SK-N-SH (cell line): ENCODE measurements at regions not wholly inside any gene's neighbourhood (a gene's known extent, or its start where the extent isn't known, plus 50 kb on each side); places are given as distances from the start of the nearest gene placed in this dataset.

Source experiments
- CTCF ChIA-PET: fragments of 300-600, 350-600 bp; formaldehyde crosslinking; extraction: SDS; loops from one replicate; lab custom pipeline; 2021; lab: Yijun Ruan, JAX
- POLR2A ChIA-PET: fragments of 350-600 bp; sonication (Branson Sonifier 250); formaldehyde crosslinking; extraction: SDS; loops from one replicate; lab custom pipeline; 2020; ENCODE audit warnings: antibody characterized with exemption, inconsistent platforms; lab: Yijun Ruan, JAX
- DNase-seq: peaks from one replicate; pipeline ENCODE4 v3.0.0; 2012
- H2AFZ ChIP-seq: fragments of 200-600 bp; sonication (generic); 2 replicates; pipeline ENCODE4 v1.8.1; 2016; ENCODE audit warnings: antibody characterized with exemption, mild to moderate bottlenecking, low read depth
- H3F3A ChIP-seq: fragments of 200-600 bp; sonication (generic); replicated peaks from 2 replicates; pipeline ENCODE3; 2016; ENCODE audit warnings: antibody characterized with exemption, mild to moderate bottlenecking; ENCODE audit not compliant: insufficient read depth
- H3K27ac ChIP-seq, 2 experiments: fragments of 200-500 bp in 1 of 2; fragments of 200-600 bp in 1 of 2; sonication (Bioruptor generic) in 1 of 2; sonication (generic), shearing (Covaris generic) in 1 of 2; 2 replicates each; pipeline versions ENCODE4 v1.5.1 to v1.6.1; 2014 to 2016; ENCODE audit warnings: low read depth in 2 of 2, inconsistent platforms in 1 of 2, low read length in 1 of 2, mild to moderate bottlenecking in 1 of 2, mixed read lengths in 1 of 2
- H3K27me3 ChIP-seq: fragments of 200-600 bp; sonication (generic), shearing (Covaris generic); 2 replicates; pipeline ENCODE4 v1.6.1; 2016; ENCODE audit warnings: mixed run types; ENCODE audit not compliant: insufficient read depth
- H3K36me3 ChIP-seq, 2 experiments: fragments of 200-500 bp in 1 of 2; fragments of 200-600 bp in 1 of 2; sonication (Bioruptor generic) in 1 of 2; sonication (generic) in 1 of 2; replicated peaks in 1 of 2; 2 replicates each; pipeline versions ENCODE3 to v1.5.1; 2014 to 2016; ENCODE audit warnings: low read length in 1 of 2, mild to moderate bottlenecking in 1 of 2; ENCODE audit not compliant: insufficient read depth in 2 of 2, control insufficient read depth in 1 of 2
- H3K4me1 ChIP-seq, 2 experiments: fragments of 200-500 bp in 1 of 2; fragments of 200-600 bp in 1 of 2; sonication (Bioruptor generic) in 1 of 2; sonication (generic), shearing (Covaris generic) in 1 of 2; 2 replicates each; pipeline versions ENCODE4 v1.5.1 to v1.6.1; 2014 to 2016; ENCODE audit warnings: low read depth in 1 of 2, low read length in 1 of 2, mixed run types in 1 of 2; ENCODE audit not compliant: insufficient read depth in 2 of 2, control insufficient read depth in 1 of 2
- H3K4me2 ChIP-seq: fragments of 200-600 bp; sonication (generic), shearing (Covaris generic); 2 replicates; pipeline ENCODE4 v1.6.1; 2017; ENCODE audit warnings: mixed run types
- H3K4me3 ChIP-seq, 2 experiments: fragments of 200-500 bp in 1 of 2; fragments of 200-600 bp in 1 of 2; sonication (Bioruptor generic) in 1 of 2; sonication (generic), shearing (Covaris generic) in 1 of 2; 2 replicates each; pipeline versions ENCODE4 v1.5.1 to v1.8.1; 2014 to 2016; ENCODE audit warnings: low read depth in 2 of 2, inconsistent platforms in 1 of 2, low read length in 1 of 2, mild to moderate bottlenecking in 1 of 2, mixed read lengths in 1 of 2, moderate library complexity in 1 of 2
- H3K79me2 ChIP-seq: fragments of 200-600 bp; sonication (generic); 2 replicates; pipeline ENCODE4 v1.8.1; 2017; ENCODE audit warnings: mild to moderate bottlenecking; ENCODE audit not compliant: insufficient read depth
- H3K9ac ChIP-seq: fragments of 200-600 bp; sonication (generic); 2 replicates; pipeline ENCODE4 v1.6.1; 2017; ENCODE audit warnings: mixed run types
- H3K9me2 ChIP-seq: fragments of 200-600 bp; sonication (generic); 2 replicates; pipeline ENCODE4 v1.6.1; 2017; ENCODE audit warnings: mixed run types
- H3K9me3 ChIP-seq: fragments of 200-600 bp; sonication (generic); 2 replicates; pipeline ENCODE4 v1.6.1; 2017; ENCODE audit warnings: mixed run types, mild to moderate bottlenecking, moderate library complexity
- H4K20me1 ChIP-seq: fragments of 200-600 bp; sonication (generic); 2 replicates; pipeline ENCODE4 v1.6.1; 2017; ENCODE audit warnings: mild to moderate bottlenecking, mixed run types; ENCODE audit not compliant: insufficient read depth
- FOSL2 ChIP-seq: IDR thresholded peaks from 2 replicates; pipeline ENCODE4 v1.4.0; 2012; ENCODE audit warnings: low read depth, mild to moderate bottlenecking, moderate library complexity, borderline replicate concordance
- FOXJ3 ChIP-seq: sonication (generic); formaldehyde crosslinking; IDR thresholded peaks from 2 replicates; pipeline ENCODE4 v1.5.1; 2020; ENCODE audit warnings: mild to moderate bottlenecking, missing genetic modification reagents
- FOXM1 ChIP-seq: IDR thresholded peaks from 2 replicates; pipeline ENCODE4 v1.4.0; 2012; ENCODE audit warnings: low read depth, mild to moderate bottlenecking
- GABPA ChIP-seq: IDR thresholded peaks from 2 replicates; pipeline ENCODE4 v1.4.0; 2012; ENCODE audit warnings: low read depth, mild to moderate bottlenecking
- JUND ChIP-seq: IDR thresholded peaks from 2 replicates; pipeline ENCODE4 v1.4.0; 2012
- NFIC ChIP-seq: IDR thresholded peaks from 2 replicates; pipeline ENCODE4 v1.4.0; 2012; ENCODE audit warnings: borderline replicate concordance
- NRF1 ChIP-seq: IDR thresholded peaks from 2 replicates; pipeline ENCODE4 v1.6.1; 2012; ENCODE audit warnings: low read depth, mild to moderate bottlenecking, low read length
- RCOR1 ChIP-seq: fragments of 150-350 bp; IDR thresholded peaks from 2 replicates; pipeline ENCODE4 v1.6.1; 2017; ENCODE audit warnings: antibody characterized with exemption, low read length
- RFX5 ChIP-seq: IDR thresholded peaks from 2 replicates; pipeline ENCODE4 v1.6.1; 2012; ENCODE audit warnings: mild to moderate bottlenecking, improper control_type of control experiment, low read length
- SIN3A ChIP-seq: IDR thresholded peaks from 2 replicates; pipeline ENCODE4 v1.6.1; 2012; ENCODE audit warnings: low read depth, mild to moderate bottlenecking, low read length, moderate library complexity, borderline replicate concordance
- SMC3 ChIP-seq: IDR thresholded peaks from 2 replicates; pipeline ENCODE4 v1.6.1; 2012; ENCODE audit warnings: low read depth, low read length, improper control_type of control experiment
- TAF1 ChIP-seq: IDR thresholded peaks from 2 replicates; pipeline ENCODE4 v1.6.1; 2012; ENCODE audit warnings: low read depth, mild to moderate bottlenecking, low read length, moderate library complexity, borderline replicate concordance
- TEAD4 ChIP-seq: IDR thresholded peaks from 2 replicates; pipeline ENCODE4 v1.4.0; 2012; ENCODE audit warnings: mild to moderate bottlenecking, borderline replicate concordance; ENCODE audit not compliant: insufficient read depth
- TF ChIP-seq, protein P1 (sequence below): IDR thresholded peaks from 2 replicates; pipeline ENCODE4; 2012
- TF ChIP-seq, protein P2 (sequence below): IDR thresholded peaks from 2 replicates; pipeline ENCODE4 v1.4.0; 2012; ENCODE audit warnings: low read depth
- TF ChIP-seq, protein P3 (sequence below): fragments of 150-350 bp; IDR thresholded peaks from 2 replicates; pipeline ENCODE4 v1.6.1; 2017; ENCODE audit warnings: antibody characterized with exemption, low read length, low read depth, borderline replicate concordance
- TF ChIP-seq, protein P4 (sequence below): IDR thresholded peaks from 2 replicates; pipeline ENCODE4 v1.4.0; 2012; ENCODE audit warnings: low read depth, borderline replicate concordance
- TF ChIP-seq, protein P5 (sequence below): IDR thresholded peaks from 2 replicates; pipeline ENCODE4 v1.6.1; 2012; ENCODE audit warnings: mild to moderate bottlenecking, low read depth, low read length, moderate library complexity
- TF ChIP-seq, protein P6 (sequence below): IDR thresholded peaks from 2 replicates; pipeline ENCODE4 v1.4.0; 2012; ENCODE audit warnings: low read depth, borderline replicate concordance

DNA sequence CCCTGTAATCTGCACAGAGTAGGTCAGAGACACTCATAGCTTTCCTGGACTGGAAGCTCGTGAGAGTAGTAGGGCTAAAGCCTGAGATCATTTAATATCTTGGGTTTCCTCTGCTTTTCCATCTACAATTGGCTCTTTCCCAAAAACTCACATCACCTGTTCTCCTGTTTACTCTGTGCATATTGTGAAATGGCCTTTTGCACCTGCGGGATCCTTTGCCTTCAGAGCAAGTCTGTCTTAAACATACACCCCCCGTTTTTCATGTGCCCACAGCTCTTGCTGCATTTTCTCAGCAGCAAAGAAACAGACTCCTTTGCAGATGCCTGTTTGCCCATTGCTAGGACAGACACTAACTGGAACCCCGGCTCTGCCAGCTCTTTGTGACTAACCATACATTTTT is 608.3 kb upstream of the PCDH10 start (continued):
- TF ChIP-seq TAF1 (no peak), FOXM1 (no peak), RCOR1 (no peak), FOSL2 (no peak)
- TF ChIP-seq, protein P1, sequence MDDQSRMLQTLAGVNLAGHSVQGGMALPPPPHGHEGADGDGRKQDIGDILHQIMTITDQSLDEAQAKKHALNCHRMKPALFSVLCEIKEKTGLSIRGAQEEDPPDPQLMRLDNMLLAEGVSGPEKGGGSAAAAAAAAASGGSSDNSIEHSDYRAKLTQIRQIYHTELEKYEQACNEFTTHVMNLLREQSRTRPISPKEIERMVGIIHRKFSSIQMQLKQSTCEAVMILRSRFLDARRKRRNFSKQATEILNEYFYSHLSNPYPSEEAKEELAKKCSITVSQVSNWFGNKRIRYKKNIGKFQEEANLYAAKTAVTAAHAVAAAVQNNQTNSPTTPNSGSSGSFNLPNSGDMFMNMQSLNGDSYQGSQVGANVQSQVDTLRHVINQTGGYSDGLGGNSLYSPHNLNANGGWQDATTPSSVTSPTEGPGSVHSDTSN, result no peak
- TF ChIP-seq, protein P2, sequence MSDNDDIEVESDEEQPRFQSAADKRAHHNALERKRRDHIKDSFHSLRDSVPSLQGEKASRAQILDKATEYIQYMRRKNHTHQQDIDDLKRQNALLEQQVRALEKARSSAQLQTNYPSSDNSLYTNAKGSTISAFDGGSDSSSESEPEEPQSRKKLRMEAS, result no peak

DNA sequence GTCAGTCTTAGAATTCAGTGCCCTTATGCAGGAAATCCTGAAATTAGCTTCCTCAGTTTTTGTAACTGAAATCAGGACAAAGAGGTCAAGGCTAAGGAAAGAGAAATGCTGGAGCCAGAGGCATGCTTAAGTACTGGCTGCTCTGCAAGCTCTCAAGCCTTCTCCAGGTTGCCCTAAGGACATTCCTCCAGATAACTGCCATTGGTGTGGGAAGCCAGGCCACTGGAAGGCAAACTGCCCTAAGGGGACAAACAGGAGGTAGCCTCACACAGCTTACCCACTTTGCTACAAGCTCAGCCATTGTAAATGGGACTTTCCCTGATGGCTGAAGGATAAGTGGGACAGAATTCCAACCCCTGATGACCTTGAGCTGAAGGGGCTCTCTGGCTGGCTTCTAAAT is 606.9 kb upstream of the PCDH10 start:
- no peak overlapping the region for H3K9ac ChIP-seq
- H3K79me2 ChIP-seq, result no peaks in the 10 kb centered on the region
- POLR2A ChIA-PET, result no interaction called here
- no peak overlapping the region for H3K27ac ChIP-seq
- H3K9me3 ChIP-seq, result no peaks in the 10 kb centered on the region
- no peak overlapping the region for H3K4me2 ChIP-seq
- no peaks in the 10 kb centered on the region for H3K27me3 ChIP-seq
- H3K36me3 ChIP-seq, result no peaks in the 10 kb centered on the region
- H3K9me2 ChIP-seq, result no peaks in the 10 kb centered on the region
- no peak overlapping the region for H2AFZ ChIP-seq
- H3K4me1 ChIP-seq, result no peaks in the 10 kb centered on the region
- TF ChIP-seq, protein P3, sequence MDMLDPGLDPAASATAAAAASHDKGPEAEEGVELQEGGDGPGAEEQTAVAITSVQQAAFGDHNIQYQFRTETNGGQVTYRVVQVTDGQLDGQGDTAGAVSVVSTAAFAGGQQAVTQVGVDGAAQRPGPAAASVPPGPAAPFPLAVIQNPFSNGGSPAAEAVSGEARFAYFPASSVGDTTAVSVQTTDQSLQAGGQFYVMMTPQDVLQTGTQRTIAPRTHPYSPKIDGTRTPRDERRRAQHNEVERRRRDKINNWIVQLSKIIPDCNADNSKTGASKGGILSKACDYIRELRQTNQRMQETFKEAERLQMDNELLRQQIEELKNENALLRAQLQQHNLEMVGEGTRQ, result no peak
- no peak for TF ChIP-seq NRF1
- TF ChIP-seq GABPA, result no peak
- no peak for TF ChIP-seq SIN3A
- no peak for TF ChIP-seq RFX5
- TF ChIP-seq, protein P1, result no peak
- no peak for TF ChIP-seq FOXJ3 (CRISPR knock-in tag)
- TF ChIP-seq NFIC, result no peak
- no peak for TF ChIP-seq TAF1
- TF ChIP-seq JUND, result no peak
- TF ChIP-seq, protein P4, sequence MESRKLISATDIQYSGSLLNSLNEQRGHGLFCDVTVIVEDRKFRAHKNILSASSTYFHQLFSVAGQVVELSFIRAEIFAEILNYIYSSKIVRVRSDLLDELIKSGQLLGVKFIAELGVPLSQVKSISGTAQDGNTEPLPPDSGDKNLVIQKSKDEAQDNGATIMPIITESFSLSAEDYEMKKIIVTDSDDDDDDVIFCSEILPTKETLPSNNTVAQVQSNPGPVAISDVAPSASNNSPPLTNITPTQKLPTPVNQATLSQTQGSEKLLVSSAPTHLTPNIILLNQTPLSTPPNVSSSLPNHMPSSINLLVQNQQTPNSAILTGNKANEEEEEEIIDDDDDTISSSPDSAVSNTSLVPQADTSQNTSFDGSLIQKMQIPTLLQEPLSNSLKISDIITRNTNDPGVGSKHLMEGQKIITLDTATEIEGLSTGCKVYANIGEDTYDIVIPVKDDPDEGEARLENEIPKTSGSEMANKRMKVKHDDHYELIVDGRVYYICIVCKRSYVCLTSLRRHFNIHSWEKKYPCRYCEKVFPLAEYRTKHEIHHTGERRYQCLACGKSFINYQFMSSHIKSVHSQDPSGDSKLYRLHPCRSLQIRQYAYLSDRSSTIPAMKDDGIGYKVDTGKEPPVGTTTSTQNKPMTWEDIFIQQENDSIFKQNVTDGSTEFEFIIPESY, result no peak
- no peak for TF ChIP-seq SMC3
- no peak for TF ChIP-seq RCOR1
- TF ChIP-seq, protein P5, sequence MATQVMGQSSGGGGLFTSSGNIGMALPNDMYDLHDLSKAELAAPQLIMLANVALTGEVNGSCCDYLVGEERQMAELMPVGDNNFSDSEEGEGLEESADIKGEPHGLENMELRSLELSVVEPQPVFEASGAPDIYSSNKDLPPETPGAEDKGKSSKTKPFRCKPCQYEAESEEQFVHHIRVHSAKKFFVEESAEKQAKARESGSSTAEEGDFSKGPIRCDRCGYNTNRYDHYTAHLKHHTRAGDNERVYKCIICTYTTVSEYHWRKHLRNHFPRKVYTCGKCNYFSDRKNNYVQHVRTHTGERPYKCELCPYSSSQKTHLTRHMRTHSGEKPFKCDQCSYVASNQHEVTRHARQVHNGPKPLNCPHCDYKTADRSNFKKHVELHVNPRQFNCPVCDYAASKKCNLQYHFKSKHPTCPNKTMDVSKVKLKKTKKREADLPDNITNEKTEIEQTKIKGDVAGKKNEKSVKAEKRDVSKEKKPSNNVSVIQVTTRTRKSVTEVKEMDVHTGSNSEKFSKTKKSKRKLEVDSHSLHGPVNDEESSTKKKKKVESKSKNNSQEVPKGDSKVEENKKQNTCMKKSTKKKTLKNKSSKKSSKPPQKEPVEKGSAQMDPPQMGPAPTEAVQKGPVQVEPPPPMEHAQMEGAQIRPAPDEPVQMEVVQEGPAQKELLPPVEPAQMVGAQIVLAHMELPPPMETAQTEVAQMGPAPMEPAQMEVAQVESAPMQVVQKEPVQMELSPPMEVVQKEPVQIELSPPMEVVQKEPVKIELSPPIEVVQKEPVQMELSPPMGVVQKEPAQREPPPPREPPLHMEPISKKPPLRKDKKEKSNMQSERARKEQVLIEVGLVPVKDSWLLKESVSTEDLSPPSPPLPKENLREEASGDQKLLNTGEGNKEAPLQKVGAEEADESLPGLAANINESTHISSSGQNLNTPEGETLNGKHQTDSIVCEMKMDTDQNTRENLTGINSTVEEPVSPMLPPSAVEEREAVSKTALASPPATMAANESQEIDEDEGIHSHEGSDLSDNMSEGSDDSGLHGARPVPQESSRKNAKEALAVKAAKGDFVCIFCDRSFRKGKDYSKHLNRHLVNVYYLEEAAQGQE, result no peak
- TF ChIP-seq TEAD4, result no peak
- TF ChIP-seq, protein P6, sequence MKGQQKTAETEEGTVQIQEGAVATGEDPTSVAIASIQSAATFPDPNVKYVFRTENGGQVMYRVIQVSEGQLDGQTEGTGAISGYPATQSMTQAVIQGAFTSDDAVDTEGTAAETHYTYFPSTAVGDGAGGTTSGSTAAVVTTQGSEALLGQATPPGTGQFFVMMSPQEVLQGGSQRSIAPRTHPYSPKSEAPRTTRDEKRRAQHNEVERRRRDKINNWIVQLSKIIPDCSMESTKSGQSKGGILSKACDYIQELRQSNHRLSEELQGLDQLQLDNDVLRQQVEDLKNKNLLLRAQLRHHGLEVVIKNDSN, result no peak
- no peaks in the 10 kb centered on the region for H4K20me1 ChIP-seq
- CTCF ChIA-PET, result no interaction called here
- DNase-seq, result no peak
- no peak overlapping the region for H3K4me3 ChIP-seq
- H3F3A ChIP-seq, result no peaks in the 10 kb centered on the region
